Activated T-helper 9 cell treated with anti-CD3 and anti-CD28 coated beads, Interleukin-2, amount 50 U/mL, for 16 hours (primary cell): ENCODE measurements at regions not wholly inside any gene's neighbourhood (a gene's known extent, or its start where the extent isn't known, plus 50 kb on each side); places are given as distances from the start of the nearest gene placed in this dataset.
"Not testable (repeated sequence)": the region's sequence is repeated elsewhere in the genome, so short reads cannot be mapped to it uniquely, and the experiment has no call there.

Source experiments
- DNase-seq: peaks from one replicate; pipeline ENCODE4 v3.0.0-alpha.2; 2020; ENCODE audit warnings: low read depth

DNA sequence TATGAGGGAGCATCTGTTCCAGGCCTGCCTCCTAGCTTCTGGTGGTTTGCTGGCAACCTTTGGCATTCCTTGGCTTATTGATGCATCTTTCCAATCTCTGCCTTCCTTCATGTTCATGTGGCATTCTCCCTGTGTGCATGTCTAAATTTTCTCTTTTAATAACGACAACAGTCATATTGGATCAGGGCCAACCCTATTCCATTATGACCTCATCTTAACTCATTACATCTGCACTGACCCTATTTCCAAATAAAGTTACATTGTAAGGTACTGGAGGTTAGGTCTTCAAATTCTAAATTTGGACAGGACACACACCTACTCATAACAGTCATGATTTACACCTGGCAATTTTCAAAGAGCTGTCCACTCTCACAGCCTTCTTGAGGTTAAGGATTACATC is 117.2 kb upstream of the FGGY start:
- DNase-seq: no peak

DNA sequence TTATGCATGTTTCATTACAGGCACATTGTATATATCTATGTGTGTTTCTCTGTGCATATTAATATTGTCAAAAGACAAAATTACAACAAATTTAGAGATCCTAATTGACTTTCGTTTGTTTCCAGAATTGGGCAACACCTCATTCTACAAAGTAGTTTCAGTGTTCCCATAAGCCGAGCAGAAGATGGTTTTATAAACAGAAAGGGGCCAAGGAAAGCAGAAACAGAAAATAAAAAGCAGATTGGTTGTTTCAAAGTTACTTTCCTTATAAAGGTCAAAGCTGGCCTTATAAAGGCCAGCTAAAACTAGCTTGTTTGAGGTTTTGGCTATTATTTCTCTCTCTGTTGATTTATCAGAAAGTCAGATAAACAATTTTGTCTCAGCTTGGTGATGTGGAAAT is 116.2 kb upstream of the FGGY start:
- DNase-seq: no peak

DNA sequence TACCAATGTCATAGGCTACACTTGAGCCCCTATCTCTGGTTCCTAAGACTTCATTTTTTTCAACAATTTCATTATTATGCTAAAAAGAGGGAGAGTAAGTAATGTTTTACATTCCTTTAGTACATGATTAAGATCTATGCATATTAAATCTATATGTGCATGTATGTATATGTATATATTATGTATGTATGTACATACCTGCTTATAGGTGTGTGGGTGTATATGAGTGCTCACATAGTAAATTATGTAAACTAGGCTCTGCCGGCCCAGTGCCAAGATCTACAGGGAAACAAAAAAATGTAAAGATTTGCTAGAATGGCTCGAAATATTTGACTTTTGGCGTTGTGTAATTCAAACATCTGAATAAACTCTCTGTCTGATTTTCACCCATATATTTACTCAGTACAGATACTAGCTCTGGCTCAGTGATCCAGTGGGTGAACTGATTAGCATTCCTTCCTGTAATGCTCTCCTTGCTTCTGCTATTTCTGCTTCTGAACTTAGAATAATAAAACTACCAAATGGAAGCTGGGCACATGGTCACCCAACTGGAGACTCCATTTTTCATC is 113.1 kb upstream of the FGGY start:
- DNase-seq: no peak

DNA sequence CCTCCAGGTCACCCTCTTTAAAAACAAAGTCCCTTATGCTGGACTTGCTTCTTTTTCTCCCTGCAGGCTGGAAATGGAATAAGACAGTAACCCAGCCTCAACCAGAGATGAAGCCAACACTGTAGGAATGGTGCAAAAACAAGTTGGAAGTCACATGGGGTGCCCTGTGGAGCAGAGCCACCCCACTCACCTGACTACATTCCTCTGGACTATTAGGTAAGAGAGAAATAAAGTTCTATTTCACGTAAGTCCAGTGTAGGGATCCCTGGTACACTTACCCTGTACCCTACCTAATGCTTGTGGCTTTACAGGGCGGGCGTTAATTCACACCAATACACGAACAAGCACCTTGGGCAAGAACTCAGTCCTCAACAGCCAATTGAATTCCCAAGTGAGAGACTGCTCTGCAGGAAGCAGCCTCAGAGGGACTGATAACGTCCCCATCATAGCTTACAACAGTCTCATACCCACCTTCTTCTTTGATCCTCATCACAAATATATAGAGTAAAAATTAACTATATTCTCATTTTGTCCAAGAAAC is 112.5 kb upstream of the FGGY start:
- no peak for DNase-seq

DNA sequence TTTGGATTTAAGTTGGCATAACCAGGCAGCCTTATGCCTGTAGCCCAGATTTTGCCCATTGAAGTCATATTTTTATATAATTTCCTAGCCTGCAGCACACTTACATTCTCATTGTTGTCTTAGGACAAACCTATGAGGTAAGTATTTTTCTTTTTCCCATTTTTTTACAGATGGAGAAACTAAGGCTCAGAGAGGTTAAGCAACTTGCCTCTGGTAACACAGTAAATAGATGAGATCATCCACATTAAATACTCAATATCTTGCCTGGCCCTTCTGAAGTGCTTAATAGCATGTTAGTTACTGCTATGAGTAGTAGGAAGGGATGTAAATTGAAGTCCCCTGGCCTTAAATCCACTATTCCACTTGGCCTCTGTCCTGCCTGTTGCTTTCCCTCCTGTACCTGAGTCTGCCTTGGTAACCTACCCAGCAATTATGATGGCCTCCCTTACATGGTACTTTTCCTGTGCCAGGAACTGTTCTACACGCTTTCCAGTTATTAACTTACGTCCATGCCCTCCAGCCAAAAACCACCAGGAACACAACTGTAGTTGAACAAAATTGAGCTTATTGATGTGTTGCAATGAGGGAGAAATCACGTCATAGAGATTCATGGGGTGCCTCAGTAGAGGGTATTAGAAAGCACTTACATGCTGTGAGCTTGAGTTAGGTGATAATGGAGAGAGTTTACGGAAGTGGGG is 111.6 kb upstream of the FGGY start:
- no peak for DNase-seq

DNA sequence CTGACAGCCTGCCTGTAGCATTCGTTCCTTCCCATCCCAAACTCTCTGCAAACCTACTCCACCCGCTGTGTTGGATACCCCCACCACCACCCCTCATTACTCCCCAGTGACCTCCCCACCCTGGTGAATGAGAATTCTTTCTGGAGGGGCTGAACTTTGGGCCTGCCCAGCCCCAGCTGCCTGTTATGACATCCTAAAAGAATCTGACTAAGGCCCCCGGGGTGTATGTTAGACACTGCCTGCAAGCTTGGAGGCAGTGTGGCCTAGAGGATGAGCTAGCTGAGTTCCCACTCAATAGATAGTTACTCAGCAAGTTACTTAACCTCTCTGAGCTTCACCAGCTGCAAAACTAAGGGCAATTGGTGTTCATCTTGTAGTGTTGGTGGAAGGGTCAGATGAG is 110.2 kb upstream of the FGGY start:
- DNase-seq: no peak

DNA sequence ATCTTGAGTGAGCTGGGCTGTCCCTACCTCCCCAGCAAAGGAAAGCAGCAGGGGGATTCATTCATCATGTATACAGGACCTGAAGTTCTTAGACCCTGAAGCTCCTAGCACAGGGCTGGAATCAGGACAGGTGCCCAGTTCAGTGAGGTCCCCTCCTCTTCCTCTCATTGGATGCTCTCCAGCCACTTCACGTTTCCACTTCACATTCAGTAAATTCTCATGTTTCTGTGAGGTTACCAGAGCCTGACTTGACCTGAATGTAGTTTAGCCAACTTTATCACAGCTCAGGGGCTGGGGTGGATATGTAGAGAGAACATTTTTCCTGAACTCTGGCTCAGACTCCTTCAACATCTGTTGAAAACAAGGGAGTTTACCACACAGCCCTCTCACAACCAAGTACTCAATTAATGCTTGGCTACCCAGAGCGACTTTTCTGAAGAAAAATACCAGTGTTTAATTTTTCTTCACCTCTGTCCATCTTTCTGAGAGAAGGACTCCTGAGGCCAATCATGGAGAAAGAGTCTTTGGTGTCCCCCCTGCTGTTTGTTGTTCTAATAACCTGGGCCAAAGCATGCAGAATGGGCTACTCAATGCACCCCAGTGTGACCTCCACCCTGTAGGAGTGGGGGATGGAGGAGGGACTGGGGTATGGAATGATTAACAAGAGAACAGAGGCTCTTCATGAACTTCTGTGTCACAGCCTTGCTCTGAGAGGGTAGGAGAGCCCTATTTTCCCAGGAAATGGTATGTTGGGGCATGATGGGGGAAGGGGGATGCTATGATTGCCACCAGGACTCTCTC is 108.3 kb upstream of the FGGY start:
- DNase-seq: no peak

DNA sequence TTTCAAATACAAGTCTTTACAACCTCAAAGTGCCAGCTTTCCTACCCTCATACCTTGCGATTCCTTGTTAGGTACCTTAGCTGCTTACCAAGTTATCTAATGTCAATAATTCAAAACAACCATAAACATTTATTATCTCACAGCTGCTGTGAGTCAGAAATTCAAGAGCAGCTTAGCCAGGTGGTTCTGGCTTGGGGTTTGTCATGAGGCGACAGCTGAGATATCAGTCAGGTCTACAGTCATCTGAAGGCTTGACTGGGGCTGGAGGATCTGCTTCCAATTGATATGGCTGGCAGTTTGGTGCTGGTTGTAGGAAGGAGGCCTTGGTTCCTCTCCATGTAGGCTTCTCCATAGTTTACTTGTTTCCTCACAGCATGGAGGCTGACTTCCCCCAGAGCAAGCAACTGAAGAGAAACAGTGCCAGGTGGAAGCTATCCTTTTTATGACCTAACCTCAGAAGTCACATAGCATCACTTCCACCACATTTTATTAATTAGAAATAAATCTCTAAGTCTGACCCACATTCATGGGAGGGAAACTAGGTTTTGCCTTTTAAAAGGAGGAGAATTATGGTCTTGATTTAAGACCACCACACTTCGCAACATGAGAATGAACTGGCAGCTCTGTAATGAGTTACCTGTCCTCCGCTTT is 103.3 kb upstream of the FGGY start:
- no peak for DNase-seq

DNA sequence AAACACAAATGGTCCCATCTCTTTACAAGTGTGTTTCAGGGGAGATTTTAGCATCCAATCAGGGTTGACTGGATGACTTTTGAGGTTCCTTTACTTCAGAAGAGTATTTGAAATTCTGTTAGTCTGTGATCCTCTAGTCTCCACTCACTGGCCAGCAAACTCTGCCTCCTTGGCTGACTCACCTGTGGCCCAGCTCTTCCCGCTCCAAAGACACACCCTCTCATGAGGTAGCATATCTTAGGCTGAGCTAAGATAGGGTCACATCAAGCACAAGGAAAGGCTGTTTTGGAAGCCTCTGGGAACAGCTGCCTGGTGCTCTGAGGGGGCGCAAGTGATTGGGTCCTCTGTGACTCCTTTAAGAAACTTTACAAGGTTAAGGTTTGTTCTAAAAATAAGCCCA is 102.3 kb upstream of the FGGY start:
- no peak for DNase-seq

DNA sequence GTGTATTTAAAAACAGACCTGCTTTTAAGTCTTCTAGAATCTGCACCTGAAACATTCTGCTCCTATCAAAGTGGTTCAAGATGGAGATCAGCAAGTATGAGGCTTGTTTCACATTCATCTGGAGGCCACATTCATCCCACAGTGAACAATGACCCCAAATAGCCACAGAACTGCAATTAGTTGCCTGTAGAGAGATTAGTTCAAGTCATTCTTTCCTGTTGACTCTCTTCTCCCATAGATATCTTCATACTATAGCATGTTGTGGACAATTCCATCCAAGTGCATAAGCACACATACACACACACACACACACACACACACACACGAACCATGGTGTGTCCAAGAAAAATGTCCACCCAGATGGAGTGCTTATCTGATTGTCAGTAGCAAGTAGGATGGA is 101.7 kb upstream of the FGGY start:
- no peak for DNase-seq

DNA sequence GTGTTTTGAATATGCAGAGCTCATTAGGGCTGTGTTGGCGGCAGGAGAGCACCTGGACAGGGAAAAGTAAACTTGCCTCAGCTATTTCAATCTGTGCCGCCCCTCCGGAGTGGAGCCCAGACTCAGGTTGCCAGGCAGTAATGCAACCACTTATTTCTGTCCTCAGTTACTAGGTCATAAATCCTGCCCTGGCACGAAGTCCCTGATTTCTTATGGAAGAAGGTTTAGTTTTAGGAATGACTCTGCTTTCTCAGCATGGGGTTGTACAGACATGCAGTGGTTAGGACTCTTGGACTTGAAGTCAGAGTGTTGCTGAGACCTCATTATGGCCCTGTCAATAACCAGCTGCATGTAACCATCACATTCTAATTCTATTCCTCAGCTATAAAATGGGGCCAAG is 98.3 kb upstream of the FGGY start:
- DNase-seq: no peak

DNA sequence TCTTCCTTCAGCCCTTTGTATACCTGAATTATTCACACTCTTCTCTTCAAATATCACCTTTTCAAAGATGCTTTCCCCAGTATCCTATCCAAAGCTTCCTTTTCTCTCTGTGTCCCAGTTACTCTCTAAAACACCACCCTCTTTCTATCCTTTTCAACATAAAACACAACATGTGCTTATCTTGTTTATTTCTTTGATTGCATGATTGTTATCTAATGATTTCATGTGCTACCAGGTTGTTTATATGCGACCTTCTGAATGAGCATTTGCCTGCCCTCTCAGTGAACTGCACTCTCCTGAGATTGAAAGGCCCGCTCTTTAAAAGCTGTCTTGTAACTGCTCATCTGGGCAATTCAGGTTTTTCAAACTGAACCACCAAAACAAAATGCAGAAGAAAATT is 97.7 kb upstream of the FGGY start:
- no peak for DNase-seq

DNA sequence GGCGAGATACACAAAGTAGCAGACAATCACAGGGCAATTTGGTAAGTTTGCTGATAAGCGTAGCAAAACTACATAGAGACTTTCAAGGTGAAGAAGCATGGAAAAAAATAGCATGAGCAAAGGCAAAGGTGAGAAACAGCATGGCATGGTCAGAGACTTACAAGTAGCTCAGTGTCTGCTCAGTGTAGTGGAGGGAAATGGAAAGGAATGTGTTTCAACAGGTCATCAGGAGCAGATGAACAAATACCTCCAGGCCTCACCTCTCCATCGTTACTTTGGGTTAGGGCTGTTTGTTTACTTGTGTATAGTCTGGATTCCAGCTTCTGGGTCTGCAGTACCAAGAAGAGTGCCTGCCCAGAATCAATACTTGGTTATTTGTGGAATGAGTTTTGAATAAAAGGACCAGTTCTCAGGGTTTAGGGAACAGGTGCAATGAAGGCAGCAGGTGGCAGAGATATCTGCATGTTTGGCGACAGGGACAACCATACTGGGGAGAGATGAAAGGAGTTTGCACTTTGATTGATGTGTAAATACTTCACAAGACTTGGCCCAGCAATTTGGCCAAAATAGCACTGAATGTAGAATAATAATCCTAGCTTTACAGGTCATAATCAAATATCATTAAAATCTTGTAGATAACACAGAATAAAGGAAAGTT is 97.0 kb upstream of the FGGY start:
- DNase-seq: no peak

DNA sequence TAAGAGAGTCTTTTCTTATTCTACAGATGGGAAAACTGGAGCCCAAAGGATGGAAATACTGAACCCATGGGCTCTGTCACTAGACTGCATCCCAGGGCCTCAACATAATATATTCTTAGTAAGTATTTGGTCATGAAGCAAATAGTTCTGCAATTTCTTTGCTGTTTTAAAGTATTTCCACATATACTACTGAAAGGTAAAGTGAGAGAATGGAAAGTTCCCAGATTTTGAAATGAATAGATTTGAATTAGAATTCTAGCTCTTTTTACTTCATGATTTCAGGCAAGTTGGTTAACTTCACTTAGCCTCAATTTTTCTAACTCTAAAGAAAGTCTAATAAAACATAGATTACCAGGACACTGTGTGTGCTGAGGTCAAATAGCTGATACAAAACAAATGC is 95.6 kb upstream of the FGGY start:
- DNase-seq: no peak

DNA sequence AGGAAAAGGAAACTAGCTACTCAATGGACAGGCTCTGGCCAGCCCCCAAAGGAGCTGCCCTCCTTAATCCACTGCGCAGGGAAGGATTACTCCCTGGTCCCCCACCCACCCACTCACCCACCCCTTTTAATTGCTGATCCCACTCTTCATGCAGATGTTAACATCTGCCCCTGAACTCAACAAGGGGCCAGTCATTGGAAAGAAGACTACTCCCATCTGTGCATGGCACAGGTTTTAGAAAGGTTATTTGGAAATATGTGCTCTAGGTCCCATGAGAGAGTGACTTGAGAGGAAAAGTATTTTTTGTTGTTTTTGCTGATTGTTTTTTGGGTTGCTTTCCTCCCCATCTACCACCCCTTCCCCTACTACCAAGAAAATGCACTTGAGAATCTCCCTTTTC is 94.4 kb upstream of the FGGY start:
- DNase-seq: no peak

DNA sequence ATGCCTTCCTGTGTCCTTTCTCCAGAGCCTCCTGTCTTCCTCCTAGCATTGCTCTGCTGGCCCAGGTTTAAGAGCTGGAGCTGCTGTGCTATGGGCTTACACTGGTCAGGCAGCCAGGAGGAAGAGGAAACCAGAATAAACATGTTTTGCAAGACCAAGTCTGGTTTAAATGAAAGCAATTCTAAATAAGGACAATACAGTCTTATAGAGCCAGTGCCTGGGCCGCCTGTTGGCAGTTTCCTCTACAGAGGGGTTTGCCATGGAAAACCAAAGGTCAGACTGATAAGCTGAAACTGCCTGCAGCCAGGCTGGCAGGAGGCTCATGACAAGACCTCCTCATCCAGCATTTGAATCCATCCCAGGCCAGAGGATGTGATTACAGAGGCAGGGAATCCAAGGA is 92.9 kb upstream of the FGGY start:
- DNase-seq: no peak

DNA sequence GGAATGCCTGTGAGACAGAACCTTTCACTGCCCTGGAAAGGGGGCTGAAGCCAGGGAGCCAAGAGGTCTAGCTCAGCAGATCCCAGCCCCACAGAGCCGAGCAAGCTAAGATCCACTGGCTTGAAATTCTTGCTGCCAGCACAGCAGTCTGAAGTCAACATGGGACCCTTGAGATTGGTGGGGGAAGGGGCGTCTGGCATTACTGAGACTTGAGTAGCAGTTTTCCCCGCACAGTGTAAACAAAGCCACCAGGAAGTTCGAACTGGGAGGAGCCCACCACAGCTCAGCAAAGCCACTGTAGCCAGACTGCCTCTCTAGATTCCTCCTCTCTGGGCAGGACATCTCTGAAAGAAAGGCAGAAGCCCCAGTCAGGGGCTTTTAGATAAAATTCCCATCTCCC is 90.3 kb upstream of the FGGY start:
- DNase-seq: not testable (repeated sequence)

DNA sequence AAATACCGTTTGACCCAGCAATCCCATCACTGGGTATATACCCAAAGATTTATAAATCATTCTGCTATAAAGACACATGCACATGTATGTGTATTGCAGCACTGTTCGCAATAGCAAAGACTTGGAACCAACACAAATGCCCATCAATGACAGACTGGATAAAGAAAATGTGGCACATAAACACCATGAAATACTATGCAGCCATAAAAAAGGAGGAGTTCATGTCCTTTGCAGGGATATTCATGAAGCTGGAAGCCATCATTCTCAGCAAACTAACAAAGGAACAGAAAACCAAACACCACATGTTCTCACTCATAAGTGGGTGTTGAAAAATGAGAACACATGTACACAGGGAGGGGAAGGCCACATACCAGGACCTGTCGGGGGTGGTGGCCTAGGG is 86.5 kb upstream of the FGGY start:
- not testable (repeated sequence) for DNase-seq

DNA sequence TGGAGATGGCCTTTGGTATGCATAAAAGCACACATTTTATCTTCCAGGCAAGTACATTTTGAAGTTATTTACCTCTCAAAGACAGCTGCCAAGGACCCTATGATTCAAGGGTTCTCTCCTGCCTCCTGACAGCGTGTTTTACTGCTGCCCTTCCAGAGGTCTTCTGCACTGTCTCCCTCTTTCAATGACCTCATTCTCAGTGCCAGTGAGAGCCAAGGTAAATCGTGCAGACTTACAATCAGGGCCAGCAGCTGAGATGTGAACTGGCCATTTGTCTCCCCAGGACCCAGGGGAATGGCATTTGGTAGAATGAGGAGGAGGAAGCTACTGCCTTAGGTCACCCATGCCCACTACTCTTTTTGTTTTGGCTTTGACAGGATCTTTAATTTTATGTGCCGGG is 84.2 kb upstream of the FGGY start:
- DNase-seq: no peak

DNA sequence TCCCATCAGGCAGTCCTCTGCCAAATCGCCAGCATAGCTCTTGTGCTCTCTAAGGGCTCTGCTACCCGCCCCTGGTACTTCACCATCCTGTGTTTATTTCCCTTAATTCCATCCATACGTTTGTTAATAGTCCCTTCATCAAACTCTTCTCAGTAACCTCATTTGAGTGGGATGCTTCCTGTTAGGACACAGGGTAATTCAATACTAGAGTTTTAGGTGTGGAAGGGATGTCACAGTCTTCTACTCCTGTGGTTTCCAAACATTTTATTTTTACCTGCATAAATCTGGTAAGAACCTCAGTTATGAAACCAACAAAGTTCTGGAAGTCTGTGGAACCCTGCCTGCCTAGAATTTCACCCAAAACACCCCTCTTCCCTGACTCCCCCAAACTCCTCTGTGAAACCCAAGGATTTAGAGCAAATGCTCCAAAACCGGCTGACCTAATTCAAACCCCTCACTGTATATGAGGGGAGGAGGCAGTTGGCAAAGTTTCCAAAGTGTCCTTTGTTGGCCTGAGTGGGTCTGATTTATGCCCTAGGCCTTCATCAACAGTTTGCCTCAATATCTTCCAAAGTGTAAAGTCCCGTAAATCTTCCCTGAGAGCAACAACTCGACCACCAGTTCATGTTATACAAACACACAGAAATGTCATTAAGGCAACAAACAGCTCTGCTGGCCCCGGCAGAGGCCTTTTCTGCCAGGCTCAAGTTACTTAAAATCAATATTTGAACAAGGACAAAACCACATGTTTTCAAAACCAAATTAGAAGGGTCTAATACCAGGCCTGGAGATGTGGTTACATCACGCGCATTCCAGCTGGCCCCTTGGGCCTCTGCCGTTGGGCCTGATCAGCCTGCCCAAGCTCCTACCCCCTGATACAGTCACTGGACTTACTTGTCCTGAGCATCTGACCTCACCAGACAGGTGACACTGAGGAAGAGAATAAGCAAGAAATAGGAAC is 82.4 kb upstream of the FGGY start:
- no peak for DNase-seq

DNA sequence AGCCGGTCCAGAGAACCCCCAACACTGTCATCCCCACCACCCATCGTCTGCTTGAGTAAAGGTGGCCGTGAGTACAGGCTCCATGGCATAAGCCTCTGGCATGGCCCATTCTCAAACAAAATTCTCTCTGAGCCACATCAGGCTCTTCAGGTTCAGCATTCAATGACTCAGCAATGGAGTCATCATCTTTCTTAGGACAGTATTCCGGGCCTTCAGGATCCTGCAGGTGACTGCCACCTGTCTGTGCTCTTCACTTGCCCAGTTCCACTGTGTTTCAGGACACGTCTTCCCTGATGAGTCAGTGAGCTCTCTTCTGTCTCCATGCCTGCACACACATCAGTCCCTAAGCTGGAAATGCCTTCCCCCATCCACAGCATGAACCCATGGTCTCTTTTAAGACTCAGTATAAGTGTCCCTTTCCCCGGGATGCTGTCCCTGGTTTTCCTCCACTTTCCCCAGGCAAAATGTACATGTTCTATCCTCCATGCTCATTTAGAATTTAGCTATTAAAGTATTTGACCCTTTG is 81.1 kb upstream of the FGGY start:
- DNase-seq: no peak
